Suprapubic skin (tissue), 3 donors: ENCODE measurements at regions not wholly inside any gene's neighbourhood (a gene's known extent, or its start where the extent isn't known, plus 50 kb on each side); places are given as distances from the start of the nearest gene placed in this dataset.

Source experiments
- CTCF ChIP-seq, 2 donors: fragments of 200-600 bp in 1 of 2; fragments of 450-650 bp in 1 of 2; sonication (generic) in 1 of 2; IDR thresholded peaks; one replicate each; pipeline ENCODE4 v1.5.1; 2016 to 2019; ENCODE audit warnings: antibody characterized with exemption in 2 of 2, mild to moderate bottlenecking in 1 of 2, moderate library complexity in 1 of 2
- EP300 ChIP-seq: sonication (generic); formaldehyde crosslinking; IDR thresholded peaks from one replicate; pipeline ENCODE4 v1.6.1; 2017; ENCODE audit warnings: antibody characterized with exemption

GRCh38 chr12:67428431-67428830, 159.3 kb downstream of the CAND1 start:
- TF ChIP-seq CTCF (IDR thresholded peaks at IDR 0.05) (no peak), EP300 (no peak)
